SIG-M5 treated with dmso at 0.1 percent for 504 hours (cell line): ENCODE measurements at regions not wholly inside any gene's neighbourhood (a gene's known extent, or its start where the extent isn't known, plus 50 kb on each side); places are given as distances from the start of the nearest gene placed in this dataset.
A peak's percentile ranks its signal among the peaks of the same experiment; 100 is the strongest.
"Not testable (repeated sequence)": the region's sequence is repeated elsewhere in the genome, so short reads cannot be mapped to it uniquely, and the experiment has no call there.

ENCODE experiments used
- DNase-seq: peaks from one replicate; lab custom pipeline; 2025; ENCODE audit not compliant: unreplicated experiment; lab: John Stamatoyannopoulos, UW

DNA sequence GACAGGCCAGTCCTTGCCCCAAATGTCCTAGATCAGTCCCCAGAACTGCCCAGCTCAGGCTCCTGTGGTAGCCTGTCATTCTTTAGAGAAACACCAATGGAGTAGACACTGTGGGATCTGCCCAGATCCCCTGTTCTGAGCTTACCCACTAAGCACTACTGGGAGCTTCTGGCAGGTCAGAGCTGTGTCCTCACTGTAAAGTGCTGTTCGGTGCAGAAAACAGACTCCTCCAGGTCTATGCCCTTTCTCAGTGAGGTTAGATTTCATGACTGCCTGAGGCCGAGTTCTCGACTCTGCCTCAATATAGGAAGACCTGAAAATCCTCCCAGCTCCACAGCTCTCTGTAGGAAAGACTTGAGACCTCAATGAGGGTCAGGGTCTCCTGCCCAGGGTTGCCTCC is 67.5 kb upstream of the IGLL5 start:
- no peak for DNase-seq

DNA sequence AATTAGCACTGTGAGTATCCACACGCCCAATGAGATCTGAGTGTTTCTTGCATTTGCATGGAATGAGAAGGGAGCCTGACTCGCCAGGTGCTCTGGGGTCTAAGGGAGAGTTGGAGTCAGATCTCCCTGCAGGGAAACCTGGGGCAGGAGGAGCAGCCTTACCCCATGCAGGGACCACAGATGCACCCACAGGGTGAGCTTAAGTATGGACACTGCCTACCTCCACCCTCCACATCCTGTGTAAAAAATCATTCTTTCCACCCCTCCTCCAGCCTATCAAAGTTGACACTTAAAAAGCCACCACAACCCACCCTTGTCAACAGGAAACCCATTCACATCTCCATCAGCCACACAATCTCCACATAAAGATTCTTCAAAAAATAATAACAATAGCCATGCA is 67.0 kb upstream of the IGLL5 start:
- no peak for DNase-seq

DNA sequence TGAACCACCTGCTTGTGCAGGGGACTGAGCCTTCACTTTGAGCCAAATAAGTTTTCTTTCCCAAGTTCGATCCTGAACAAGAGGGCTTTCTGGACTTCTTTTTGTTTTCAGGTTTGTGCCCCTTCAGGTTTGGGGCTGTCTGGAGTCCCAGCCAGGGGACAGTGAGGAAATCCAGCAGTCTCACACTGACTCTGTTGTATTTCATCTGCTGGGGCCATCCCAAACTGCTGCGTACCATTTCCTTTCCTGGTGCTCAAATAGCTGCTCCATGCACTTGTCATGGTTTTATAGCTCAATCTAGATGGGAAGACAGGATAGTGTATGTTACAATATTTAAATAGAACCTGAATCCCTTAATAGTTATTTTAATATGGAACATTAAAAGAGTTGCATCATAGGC is 66.3 kb upstream of the IGLL5 start:
- no peak for DNase-seq

DNA sequence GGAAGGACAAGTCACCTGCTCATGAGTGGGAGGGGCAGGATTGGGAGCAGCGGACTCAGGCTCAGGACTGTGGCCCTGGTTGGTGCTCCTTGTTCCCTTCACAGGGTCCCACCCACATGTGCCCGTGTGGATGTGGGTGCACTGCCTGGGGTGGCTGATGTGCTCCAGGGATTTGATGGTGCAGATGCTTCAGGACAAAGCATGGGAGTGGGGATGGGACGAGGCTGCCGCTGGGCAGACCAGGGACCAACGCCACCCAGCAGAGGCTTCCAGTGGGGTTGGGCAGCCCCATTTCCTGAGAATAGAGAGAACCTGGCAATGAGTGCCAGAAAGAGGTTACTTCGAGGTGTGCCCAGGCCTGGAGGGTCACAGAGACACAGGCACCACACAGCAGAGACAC is 65.5 kb upstream of the IGLL5 start:
- no peak for DNase-seq

DNA sequence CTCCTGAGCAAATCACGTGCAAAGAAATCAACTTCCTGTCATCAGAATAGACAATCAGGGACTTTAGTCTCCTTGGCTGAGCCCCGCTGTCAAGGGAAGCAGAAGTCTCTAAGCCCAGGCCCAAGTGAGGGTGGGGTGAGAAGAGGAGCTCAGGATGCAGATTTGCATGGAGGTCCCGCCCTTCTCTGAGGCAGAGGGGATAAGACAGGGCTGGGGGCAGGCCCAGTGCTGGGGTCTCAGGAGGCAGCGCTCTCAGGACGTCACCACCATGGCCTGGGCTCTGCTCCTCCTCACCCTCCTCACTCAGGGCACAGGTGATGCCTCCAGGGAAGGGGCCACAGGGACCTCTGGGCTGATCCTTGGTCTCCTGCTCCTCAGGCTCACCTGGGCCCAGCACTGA is 65.1 kb upstream of the IGLL5 start:
- not testable (repeated sequence) for DNase-seq

DNA sequence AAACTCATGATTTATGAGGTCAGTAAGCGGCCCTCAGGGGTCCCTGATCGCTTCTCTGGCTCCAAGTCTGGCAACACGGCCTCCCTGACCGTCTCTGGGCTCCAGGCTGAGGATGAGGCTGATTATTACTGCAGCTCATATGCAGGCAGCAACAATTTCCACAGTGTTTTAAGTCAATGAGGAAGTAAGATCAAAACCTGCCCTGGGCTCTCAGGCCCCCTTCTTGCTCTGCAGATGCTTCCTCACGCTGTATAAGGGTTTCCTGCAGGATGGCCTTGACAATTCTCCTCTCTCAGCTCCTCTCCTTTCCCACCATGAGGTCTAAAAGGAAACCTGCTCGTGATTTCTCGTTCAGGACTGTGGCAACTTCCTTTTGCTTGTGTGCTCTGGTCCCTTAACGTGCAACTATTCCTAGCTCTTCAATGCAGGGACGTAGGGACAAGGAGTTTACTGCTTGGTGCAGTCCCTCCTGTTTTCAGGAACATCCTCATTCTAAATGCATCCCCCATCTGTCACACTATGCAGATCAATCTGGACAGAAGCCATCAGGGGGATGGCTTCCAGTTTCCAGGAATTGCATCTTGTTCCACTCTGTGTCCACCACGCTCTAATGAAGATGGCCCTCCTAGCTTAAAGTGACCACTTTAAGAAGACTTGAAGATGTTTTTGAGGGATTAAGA is 64.3 kb upstream of the IGLL5 start:
- DNase-seq, result peak; percentile 24

DNA sequence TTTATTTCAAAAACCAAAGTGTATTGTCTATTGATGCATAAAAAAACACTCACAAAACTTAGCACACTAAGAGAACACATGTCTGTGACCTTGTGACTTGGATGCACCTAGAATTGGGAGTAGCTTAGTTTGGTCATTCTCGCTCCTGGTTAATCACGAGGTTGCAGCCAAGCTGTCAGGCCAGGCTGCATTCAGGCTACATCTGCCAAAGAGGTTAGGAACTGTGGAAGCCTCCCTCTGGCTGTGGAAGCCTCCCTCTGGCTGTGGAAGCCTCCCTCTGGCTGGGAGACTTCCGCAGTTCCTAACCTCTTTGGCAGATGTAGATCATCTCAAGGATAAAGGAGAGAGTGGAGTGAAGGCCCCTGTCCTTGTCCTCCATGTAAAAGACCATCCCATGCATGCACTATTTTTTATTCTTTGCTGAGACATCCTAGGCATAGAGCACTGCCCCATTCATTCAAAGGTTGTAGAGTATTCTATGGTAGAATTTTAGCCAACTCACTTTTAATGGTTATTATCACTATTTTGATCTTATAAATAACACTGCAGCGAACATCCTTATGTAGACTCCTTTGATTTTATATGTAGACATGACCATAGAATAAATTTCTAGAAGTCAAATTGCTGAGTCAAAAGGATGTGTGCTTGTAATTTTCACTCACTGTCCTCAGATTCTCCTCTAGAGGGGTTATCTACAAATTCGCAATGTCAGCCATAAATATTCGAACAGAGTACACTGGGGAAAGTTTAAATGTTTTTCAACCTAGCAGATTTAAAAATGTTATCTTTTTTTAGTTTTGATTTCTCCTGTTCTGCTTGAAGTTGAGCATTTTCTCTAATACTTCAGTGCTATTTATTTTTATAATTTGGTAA is 63.0 kb upstream of the IGLL5 start:
- DNase-seq, result no peak

DNA sequence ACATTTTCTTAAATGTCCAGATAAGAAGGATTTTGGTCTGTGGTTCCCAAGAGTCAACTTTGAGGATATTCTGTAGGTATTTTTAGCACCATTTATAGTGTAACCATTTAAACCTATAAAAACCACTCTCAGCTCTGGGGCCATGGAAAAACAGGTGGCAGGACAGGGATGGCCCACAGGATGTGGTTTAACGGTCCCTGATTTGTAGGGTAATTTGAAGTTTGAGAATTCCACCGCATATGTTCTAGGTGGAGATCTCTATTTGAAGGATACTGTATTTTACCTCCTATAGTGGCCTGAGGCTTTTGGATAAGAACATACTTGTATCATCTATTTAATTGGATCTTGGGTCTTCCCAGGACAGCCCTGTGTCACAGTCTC is 62.4 kb upstream of the IGLL5 start:
- no peak for DNase-seq

DNA sequence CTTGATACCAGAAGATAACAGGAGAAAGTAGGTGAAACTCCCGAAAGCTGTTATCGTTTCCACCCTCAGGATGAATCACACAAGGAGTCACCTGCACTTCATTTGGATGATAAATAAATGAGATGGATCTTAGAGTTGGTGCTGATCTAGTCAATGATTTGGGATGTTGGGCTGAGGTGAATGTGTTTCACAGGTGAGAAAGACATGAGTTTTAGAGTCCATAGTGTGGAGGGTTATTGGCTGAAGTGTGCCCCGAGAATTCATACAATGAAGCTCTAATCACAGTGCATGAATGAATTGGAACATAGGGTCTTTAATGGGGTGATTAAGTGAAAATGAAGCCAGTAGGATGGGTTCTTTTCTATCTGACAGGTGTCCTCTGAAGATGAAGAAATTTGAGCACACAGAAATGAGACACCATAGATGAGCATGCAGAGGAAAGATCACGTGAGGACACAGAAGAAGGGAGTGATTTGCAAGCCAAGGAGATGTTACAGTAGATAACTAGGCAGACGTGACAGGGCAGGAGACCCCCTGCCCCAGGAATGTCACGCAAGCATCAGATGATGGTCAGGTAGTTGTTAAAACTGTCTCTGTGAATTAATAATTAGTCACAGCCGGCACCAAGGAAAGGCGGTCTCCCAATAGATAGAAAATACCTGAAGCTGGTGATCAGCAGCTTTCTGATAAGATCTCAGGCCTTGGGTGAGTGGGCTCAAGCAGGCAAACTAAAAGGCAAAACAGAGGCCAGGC is 60.3 kb upstream of the IGLL5 start:
- DNase-seq, result no peak

DNA sequence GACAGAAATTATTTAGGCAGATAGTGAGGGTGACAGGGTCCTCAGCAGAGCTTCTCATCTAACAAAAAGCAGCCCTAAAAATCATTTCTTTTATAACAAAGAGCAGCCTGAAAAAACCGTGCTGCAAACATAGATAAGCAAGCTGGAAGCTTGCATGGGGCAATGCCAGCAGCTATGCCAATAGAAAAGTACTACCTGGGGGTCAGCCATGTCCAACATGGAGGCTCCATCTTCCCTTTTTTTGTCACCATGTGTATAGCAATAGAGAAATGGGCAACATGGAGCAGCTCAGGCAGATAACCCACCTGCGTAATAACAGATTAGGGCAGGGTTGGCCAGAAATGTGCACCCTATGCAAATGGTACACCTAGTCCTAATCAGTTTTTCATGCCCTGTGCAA is 57.4 kb upstream of the IGLL5 start:
- no peak for DNase-seq

DNA sequence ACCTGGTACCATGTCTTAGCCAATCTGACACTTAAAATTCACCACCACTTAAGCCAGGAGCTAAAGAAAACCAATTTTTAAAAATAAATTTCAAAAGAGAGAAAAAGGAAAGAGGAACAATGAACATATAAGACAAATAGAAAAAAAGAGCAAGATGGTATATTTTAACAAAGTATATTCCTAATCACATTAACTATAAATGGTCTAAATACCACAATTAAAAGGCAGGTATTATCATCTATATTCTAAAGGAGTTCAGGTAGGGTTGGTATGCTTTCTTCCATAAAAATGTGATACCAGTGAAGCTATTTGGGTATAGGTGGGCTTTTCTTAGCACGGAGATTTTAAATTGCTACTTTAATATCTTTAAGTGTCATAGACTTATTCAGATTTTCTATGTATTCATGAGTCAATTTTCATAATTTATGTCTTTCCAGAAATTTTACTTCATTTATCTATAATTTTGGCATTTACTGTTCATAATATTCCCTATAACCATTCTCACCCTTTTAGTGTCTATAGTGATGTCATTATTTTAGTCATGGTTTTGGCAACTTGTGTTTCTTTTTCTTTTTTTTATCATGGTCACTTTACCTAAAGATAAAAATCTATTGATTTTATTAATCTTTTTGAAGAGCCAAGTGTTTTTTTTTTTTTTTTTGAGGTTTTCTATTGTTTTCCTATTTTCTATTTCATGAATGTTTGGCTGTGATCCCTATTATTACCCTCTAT is 56.5 kb upstream of the IGLL5 start:
- no peak for DNase-seq

DNA sequence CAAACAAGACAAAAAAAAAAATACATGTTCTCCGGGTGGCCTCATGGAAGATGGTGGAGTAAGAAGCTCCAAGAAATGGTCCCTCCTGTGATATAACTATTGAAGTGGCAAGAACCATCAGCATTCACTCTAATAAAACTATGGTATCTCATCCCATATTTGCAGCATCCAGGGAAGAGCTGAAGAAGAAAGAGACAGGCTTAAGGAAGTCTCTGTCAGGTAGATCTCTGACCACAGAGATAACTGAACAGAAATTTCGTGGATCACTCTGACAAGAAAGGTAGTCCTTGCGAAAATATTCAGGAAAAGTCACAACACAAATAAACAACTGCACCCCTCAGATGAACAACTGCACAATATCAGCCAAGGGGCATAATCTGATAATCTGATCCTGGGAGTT is 54.6 kb upstream of the IGLL5 start:
- no peak for DNase-seq

DNA sequence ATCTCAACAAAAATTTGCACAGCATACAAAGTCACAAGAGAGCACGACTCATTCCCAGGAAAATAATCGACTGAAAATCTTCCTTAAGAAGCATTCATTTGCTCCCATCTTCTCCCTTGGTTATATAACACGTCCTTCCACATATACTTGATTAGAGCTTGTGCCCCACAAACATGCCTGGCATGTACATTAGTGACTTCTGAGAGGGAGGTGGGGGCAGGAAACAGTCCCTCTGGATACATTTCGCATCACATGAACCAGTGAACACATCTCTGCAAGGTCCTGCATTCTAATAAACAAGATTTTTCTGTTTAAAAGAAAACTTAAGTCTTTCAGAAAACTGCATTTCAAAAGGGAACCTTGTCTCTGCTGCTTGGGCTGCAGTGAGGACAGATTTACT is 54.1 kb upstream of the IGLL5 start:
- DNase-seq, result no peak

DNA sequence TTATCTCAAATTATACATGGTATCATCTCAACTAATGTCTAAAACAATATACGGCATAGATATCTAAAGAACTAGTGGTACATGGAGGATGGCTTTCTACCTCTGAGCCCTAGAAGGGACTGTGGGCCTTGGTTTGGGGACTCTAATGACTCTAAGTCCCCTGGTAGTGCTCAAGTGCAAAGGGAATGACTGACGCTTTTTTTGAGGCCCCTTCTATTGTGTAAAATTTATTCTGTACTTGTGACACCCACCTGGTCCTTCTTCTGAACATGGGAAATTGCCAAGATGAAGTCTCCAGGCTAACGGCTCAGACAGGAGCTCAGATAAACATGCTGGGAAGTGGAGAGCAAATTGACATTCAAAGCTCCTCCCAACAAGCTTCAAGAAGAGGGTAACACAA is 53.4 kb upstream of the IGLL5 start:
- no peak for DNase-seq

DNA sequence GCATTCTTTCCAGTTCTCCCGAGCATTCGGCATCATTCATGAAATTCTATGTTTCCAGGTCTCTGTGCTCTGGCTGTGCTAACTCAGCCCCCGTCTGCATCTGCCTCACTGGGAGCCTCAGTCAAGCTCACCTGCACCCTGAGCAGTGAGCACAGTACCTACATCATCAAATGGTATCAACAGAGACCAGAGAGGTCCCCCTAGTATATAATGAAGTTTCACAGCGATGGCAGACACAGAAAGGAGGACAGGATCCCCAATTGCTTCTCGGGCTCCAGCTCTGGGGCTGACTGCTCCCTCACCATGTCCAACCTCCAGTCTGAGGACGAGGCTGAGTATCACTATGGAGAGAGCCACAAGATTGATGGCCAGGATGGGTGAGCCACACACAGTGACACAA is 52.8 kb upstream of the IGLL5 start:
- DNase-seq, result no peak

DNA sequence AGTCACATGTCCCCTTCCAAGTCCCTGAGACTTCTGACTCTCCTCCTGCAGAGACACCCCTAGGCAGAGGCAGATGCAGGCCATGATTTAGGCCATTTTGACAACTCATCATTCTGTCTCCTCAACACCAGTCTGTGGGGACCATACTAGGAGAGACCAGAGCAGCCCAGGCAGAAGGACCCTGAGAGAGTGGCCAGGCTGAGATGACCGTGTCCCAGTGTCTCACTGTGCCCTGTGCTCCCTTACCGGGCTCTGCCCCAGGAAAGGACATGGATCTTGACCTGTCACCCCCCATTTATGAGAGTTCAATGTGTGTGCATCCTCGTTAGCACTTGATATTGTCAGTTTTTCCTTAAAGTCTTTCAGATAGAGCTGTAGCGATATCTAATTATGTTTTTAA is 52.4 kb upstream of the IGLL5 start:
- no peak for DNase-seq

DNA sequence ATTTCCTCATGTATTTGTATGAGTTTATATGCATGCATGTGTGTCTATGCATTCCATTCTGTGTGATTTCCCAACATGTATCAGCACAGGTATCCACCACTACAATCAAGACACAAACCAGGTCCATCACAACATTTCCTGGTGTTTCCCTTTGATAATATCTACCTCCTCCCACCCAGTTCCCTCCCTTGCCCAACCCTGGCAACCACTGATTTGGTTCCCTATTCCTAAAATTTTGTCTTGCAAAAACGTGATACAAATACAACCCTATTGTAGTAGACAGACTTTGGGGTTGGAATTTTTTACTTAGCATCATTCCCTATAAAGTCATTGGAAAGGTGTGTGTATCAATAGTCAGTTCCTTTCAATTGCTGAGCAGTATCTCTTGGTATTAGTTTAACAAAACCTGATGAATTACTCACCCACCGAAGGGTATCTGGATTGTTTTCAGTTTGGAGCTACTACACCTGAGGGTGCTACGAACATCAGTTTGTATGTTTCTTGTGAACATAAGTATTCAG is 51.8 kb upstream of the IGLL5 start:
- no peak for DNase-seq

DNA sequence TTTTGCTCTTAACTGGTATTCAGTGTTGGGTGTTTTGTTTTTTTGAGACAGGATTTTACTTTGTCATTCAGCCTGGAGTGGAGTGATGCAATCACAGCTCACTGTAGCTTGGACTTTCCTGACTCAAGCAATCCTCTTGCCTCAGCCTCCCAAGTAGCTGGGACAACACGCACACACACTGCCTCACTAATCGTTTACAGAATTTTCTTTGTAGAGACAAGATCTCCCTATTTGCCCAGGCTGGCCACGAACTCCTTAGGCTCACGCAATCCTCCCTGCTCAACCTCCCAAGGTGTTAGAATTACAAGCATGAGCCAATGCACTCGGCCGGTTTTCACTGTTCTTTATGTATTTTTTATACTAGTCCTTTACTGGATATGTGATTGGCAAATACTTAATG is 51.0 kb upstream of the IGLL5 start:
- DNase-seq, result peak; percentile 6
